Ishikawa (cell line): ENCODE measurements at regions not wholly inside any gene's neighbourhood (a gene's known extent, or its start where the extent isn't known, plus 50 kb on each side); places are given as distances from the start of the nearest gene placed in this dataset.

Experiments
- CEBPB ChIP-seq: IDR thresholded peaks from 2 replicates; pipeline ENCODE4 v1.6.1; 2012
- CREB1 ChIP-seq: IDR thresholded peaks from 2 replicates; pipeline ENCODE4 v1.6.1; 2012; ENCODE audit warnings: low read depth
- EGR1 ChIP-seq: IDR thresholded peaks from 2 replicates; pipeline ENCODE4 v1.6.1; 2012
- EP300 ChIP-seq: IDR thresholded peaks from 2 replicates; pipeline ENCODE4 v1.6.1; 2012; ENCODE audit warnings: borderline replicate concordance
- FOXM1 ChIP-seq: IDR thresholded peaks from 2 replicates; pipeline ENCODE4 v1.6.1; 2012; ENCODE audit warnings: low read depth, borderline replicate concordance
- NFIC ChIP-seq: IDR thresholded peaks from 2 replicates; pipeline ENCODE4 v1.6.1; 2012
- RAD21 ChIP-seq: IDR thresholded peaks from 2 replicates; pipeline ENCODE4 v1.6.1; 2012; ENCODE audit warnings: low read depth
- TAF1 ChIP-seq: IDR thresholded peaks from 2 replicates; pipeline ENCODE4 v1.6.1; 2012; ENCODE audit warnings: low read depth, mild to moderate bottlenecking
- TCF12 ChIP-seq: IDR thresholded peaks from 2 replicates; pipeline ENCODE4 v1.6.1; 2012; ENCODE audit warnings: low read depth
- TEAD4 ChIP-seq: IDR thresholded peaks from 2 replicates; pipeline ENCODE4 v1.6.1; 2012
- YY1 ChIP-seq: IDR thresholded peaks from 2 replicates; pipeline ENCODE4 v1.6.1; 2012; ENCODE audit warnings: low read depth
- ZBTB7A ChIP-seq: IDR thresholded peaks from 2 replicates; pipeline ENCODE4 v1.6.1; 2012; ENCODE audit warnings: low read depth
- TF ChIP-seq, protein P1 (sequence below): IDR thresholded peaks from 2 replicates; pipeline ENCODE4 v1.6.1; 2012
- TF ChIP-seq, protein P2 (sequence below): IDR thresholded peaks from 2 replicates; pipeline ENCODE4 v1.6.1; 2012
- TF ChIP-seq, protein P3 (sequence below): IDR thresholded peaks from 2 replicates; pipeline ENCODE4 v1.6.1; 2012; ENCODE audit warnings: low read depth, mild to moderate bottlenecking

DNA sequence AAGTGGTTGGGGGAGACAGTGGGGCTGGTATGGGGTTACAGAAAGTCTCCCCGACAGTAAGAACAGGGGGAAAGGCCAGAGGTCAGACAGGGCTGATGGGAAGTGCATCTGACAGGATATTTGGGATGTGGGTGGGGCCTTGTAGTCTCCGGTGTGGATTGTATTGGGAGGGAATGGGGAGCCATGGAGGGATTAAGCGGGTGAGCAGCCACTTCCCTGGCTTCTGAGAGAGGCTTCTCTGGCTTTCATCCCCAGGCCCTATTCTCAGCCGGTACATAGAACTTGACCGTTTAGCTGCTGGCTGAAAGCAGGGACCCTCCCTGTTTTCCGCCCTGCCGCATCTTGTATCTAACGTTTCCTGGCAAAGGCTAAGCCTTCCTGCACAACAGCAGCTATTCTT, 222.0 kb upstream of the LHX5 start:
- TF ChIP-seq NFIC, result no peak
- no peak for TF ChIP-seq TCF12
- TF ChIP-seq CREB1, result no peak
- TF ChIP-seq RAD21, result no peak
- no peak for TF ChIP-seq EP300
- no peak for TF ChIP-seq FOXM1
- TF ChIP-seq, protein P1, sequence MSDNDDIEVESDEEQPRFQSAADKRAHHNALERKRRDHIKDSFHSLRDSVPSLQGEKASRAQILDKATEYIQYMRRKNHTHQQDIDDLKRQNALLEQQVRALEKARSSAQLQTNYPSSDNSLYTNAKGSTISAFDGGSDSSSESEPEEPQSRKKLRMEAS, result no peak
- TF ChIP-seq, protein P2, sequence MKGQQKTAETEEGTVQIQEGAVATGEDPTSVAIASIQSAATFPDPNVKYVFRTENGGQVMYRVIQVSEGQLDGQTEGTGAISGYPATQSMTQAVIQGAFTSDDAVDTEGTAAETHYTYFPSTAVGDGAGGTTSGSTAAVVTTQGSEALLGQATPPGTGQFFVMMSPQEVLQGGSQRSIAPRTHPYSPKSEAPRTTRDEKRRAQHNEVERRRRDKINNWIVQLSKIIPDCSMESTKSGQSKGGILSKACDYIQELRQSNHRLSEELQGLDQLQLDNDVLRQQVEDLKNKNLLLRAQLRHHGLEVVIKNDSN, result no peak
- TF ChIP-seq TAF1, result no peak
- TF ChIP-seq EGR1, result no peak

DNA sequence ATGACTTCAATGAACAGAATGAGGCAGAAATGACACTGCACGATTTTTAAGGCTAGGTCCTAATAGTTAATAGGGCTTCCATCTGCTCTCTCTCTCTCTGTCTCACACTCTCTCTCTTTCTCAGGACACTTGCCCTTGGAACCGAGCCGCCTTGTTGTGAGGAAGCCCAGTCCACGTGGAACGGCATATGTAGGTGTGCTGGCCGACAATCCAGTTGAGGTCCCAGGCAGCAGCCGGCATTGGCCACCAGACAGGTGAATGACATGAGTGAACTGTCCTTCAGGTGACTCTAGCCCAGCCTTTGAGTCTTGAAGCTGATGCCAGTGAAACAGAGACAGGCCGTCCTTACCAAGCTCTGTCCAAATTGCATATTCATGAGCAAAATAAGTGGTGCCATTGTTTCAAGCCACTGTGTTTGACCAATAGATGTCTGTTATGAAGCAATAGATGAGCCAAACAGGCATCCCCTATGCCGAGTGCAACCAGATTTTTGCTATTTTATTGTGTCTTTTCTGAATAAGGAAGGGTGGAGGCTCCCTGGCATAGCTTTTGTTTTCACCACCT, 217.5 kb upstream of the LHX5 start:
- TF ChIP-seq EGR1 (no peak), TAF1 (no peak), YY1 (no peak), CEBPB (no peak), RAD21 (no peak)

DNA sequence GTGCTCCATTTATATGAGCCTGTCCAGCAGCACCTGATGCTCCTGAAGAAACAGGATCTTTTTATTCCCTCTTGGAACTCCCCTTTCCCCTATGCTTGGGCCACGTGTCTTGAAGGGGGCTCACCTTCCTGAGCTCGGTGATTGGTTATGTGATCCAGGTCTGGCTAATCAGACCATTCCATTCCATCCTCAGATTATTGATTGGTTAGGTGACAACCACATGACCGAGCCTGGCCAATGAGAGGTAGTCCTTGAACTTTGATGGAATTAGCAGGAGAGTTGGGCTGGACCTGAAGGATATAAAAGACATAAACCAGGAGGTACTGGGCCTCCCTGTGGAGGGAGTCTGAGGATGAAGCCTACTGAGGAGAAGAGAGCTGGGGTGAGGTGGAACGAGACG, 216.6 kb upstream of the LHX5 start:
- TF ChIP-seq CREB1, result no peak
- TF ChIP-seq NFIC, result no peak
- TF ChIP-seq, protein P2, result no peak
- TF ChIP-seq CEBPB, result no peak
- TF ChIP-seq EGR1, result no peak
- no peak for TF ChIP-seq ZBTB7A
- TF ChIP-seq, protein P3, sequence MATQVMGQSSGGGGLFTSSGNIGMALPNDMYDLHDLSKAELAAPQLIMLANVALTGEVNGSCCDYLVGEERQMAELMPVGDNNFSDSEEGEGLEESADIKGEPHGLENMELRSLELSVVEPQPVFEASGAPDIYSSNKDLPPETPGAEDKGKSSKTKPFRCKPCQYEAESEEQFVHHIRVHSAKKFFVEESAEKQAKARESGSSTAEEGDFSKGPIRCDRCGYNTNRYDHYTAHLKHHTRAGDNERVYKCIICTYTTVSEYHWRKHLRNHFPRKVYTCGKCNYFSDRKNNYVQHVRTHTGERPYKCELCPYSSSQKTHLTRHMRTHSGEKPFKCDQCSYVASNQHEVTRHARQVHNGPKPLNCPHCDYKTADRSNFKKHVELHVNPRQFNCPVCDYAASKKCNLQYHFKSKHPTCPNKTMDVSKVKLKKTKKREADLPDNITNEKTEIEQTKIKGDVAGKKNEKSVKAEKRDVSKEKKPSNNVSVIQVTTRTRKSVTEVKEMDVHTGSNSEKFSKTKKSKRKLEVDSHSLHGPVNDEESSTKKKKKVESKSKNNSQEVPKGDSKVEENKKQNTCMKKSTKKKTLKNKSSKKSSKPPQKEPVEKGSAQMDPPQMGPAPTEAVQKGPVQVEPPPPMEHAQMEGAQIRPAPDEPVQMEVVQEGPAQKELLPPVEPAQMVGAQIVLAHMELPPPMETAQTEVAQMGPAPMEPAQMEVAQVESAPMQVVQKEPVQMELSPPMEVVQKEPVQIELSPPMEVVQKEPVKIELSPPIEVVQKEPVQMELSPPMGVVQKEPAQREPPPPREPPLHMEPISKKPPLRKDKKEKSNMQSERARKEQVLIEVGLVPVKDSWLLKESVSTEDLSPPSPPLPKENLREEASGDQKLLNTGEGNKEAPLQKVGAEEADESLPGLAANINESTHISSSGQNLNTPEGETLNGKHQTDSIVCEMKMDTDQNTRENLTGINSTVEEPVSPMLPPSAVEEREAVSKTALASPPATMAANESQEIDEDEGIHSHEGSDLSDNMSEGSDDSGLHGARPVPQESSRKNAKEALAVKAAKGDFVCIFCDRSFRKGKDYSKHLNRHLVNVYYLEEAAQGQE, result no peak
- TF ChIP-seq, protein P1, result no peak
- no peak for TF ChIP-seq TAF1
- TF ChIP-seq TEAD4, result no peak
- TF ChIP-seq YY1, result no peak
- no peak for TF ChIP-seq TCF12
- no peak for TF ChIP-seq RAD21
- TF ChIP-seq FOXM1, result no peak

DNA sequence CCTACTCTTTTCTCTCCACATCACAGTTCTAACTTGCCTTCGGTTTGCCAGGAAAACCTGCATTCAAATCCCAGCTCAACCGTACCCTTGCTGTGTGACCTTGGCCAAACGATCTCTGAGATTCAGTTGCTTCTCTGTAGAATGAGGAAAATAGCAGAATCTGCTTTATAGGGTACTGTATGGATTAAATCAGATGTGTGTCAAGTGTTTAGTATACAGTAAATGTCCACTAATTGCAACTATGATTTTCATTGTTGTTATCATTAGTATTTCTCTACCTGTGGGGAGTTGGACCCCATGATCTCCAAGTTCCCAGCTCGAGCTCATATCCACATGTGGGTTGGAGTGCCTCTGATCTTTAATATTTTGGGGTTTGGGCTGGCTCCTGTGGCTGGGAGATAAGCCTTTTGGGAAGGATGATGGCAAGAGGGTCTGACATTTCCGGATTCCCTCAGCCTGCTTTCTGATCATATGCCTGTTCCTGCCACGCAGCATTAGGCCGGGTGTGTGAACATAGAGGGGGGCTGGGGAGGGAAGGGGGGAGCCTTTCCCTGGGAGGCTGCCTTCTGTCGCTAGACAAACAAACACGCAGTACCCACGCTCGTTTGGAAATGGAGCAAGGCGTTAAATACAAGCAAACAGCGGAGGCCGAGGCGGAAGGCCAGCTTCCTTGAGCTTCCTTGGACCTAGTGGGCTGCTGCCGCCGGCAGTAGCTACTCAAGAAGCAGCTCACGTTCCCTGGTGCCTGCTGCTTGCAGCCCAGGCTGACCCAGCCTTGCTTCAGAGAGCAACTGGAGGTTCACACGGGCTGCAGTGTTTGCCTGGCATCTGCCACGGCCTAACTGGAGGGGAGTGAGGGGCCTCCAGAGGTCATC, 213.5 kb upstream of the LHX5 start:
- TF ChIP-seq CEBPB, result no peak

DNA sequence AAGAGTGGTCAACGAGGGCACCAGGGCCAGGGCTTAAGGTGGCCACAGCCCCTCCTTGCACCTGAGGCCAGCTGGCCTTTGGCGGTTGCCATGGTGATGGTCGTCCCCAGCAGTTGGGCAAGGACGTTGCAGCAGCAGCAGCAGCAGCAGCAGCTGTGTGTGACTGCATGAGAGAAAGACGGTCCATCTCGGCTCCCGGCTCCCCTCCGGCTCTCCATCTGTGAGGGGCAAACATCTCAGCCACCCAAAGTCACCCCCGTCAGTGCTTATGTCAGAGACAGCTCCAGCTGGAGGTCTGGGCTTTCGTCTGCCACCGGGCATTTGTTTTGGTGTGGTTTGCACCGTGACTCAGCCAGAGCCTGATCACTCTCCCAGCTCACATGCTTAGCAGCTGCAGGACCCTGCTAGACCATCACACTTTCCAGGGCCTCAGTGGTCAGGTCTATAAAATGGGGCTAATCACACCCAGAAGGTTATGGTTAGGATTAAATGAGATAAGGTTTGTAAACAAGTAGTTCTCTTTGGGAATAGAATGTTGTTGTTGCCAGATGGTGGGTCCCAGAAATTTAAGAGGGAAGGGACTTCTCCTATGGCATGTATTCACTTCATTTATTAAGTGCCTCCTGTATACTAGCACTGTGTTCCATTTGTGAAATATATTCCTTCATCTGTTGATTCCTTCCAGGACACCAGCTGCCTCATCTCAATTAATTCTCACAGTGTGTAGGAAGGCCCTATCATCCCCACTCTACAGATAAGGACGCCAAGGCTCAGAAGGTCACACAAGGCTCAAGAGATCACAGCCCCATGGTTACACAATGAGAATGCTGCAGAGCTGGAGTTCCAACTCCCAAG, 212.6 kb upstream of the LHX5 start:
- no peak for TF ChIP-seq RAD21
- no peak for TF ChIP-seq YY1
- TF ChIP-seq EP300, result no peak

DNA sequence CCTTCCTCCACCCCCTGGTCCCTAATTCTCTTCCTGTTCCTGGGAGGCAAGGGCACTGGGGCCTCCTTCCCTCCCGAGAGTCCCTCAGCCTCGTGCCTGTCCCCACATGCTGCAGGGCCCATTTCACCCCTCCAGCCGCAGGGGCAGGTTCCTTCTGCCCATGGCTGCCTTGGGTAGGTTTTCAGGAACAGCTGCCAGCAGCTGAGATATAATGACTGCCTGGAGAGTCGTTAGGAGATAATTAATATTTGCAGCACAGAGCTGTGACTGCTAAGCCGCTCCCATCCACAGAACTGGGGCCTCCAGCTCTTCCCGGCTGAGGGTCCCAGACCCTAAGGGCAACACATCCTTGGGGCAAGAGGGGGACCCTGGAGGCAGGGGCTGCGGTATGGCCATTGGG, 211.9 kb upstream of the LHX5 start:
- TF ChIP-seq NFIC (no peak), EP300 (no peak), EGR1 (no peak), TEAD4 (no peak), CEBPB (no peak), RAD21 (no peak), CREB1 (no peak), TCF12 (no peak), TAF1 (no peak), YY1 (no peak), ZBTB7A (no peak), FOXM1 (no peak)
- TF ChIP-seq, protein P2, result no peak
- TF ChIP-seq, protein P1, result no peak
- TF ChIP-seq, protein P3, result no peak
